OCI-LY3 (cell line): ENCODE measurements at regions not wholly inside any gene's neighbourhood (a gene's known extent, or its start where the extent isn't known, plus 50 kb on each side); places are given as distances from the start of the nearest gene placed in this dataset.

Experiments used
- H2AFZ ChIP-seq: fragments of 200-600, 300-600 bp; shearing (Covaris generic); 2 replicates; pipeline ENCODE4 v1.6.0; 2014; ENCODE audit warnings: antibody characterized with exemption, low read depth, low read length
- H3K27ac ChIP-seq: fragments of 200-600, 300-600 bp; sonication (generic); 2 replicates; pipeline ENCODE4 v1.5.1; 2014; ENCODE audit warnings: mild to moderate bottlenecking, low read length, moderate library complexity, mixed read lengths
- H3K27me3 ChIP-seq: fragments of 200-600, 300-600 bp; sonication (generic); 2 replicates; pipeline ENCODE4 v1.6.1; 2014; ENCODE audit warnings: low read depth, low read length, mixed read lengths
- H3K36me3 ChIP-seq: fragments of 200-600, 300-600 bp; sonication (generic); replicated peaks from 2 replicates; pipeline ENCODE3; 2014; ENCODE audit warnings: low read depth, low read length, mixed read lengths
- H3K4me1 ChIP-seq: fragments of 300-600, 200-600 bp; sonication (generic); 2 replicates; pipeline ENCODE4 v1.6.1; 2014; ENCODE audit warnings: low read length, mixed read lengths
- H3K4me2 ChIP-seq: fragments of 200-600, 300-600 bp; sonication (generic); 2 replicates; pipeline ENCODE4 v1.6.1; 2014; ENCODE audit warnings: low read length, mixed read lengths
- H3K4me3 ChIP-seq: fragments of 300-600, 200-600 bp; sonication (generic); 2 replicates; pipeline ENCODE4 v1.5.1; 2014; ENCODE audit warnings: antibody characterized with exemption, mild to moderate bottlenecking, low read length, moderate library complexity
- H3K79me2 ChIP-seq: fragments of 300-600, 200-600 bp; shearing (Covaris generic); 2 replicates; pipeline ENCODE4 v1.6.1; 2014; ENCODE audit warnings: mild to moderate bottlenecking, low read length, mixed read lengths
- H3K9ac ChIP-seq: fragments of 300-600, 200-600 bp; shearing (Covaris generic); 2 replicates; pipeline ENCODE4 v1.6.0; 2014; ENCODE audit warnings: mild to moderate bottlenecking, low read length, moderate library complexity
- H3K9me3 ChIP-seq: fragments of 200-600, 300-600 bp; shearing (Covaris generic); 2 replicates; pipeline ENCODE4 v1.6.1; 2014; ENCODE audit warnings: low read length, mixed read lengths; ENCODE audit not compliant: insufficient read depth
- H4K20me1 ChIP-seq: fragments of 200-600, 300-600 bp; sonication (generic); 2 replicates; pipeline ENCODE4 v1.6.1; 2016; ENCODE audit warnings: low read length, mixed read lengths; ENCODE audit not compliant: insufficient read depth
- CTCF ChIP-seq: fragments of 200-600, 300-600 bp; sonication (generic); IDR thresholded peaks from 2 replicates; pipeline ENCODE4 v1.5.1; 2014; ENCODE audit warnings: antibody characterized with exemption, low read length, low read depth
- EZH2phosphoT487 ChIP-seq: fragments of 200-600 bp; shearing (Covaris generic); IDR thresholded peaks from 2 replicates; pipeline ENCODE4 v1.6.1; 2018; ENCODE audit warnings: antibody characterized with exemption, mixed run types, low read depth

- no peaks in the 10 kb centered on the region for H4K20me1 ChIP-seq
- no peaks in the 10 kb centered on the region for H3K36me3 ChIP-seq
Observed at GRCh38 chr5:10133830-10134229, 115.9 kb downstream of the ATPSCKMT start.

GRCh38 chr5:10130881-10131280 lies 118.8 kb downstream of the ATPSCKMT start:
- Histone ChIP-seq H3K4me1 (no peaks in the 10 kb centered on the region), H3K4me3 (no peak overlapping the region), H2AFZ (no peak overlapping the region), H3K79me2 (no peaks in the 10 kb centered on the region), H3K9me3 (no peaks in the 10 kb centered on the region), H3K27ac (no peak overlapping the region), H3K9ac (no peak overlapping the region), H3K27me3 (no peaks in the 10 kb centered on the region), H4K20me1 (no peaks in the 10 kb centered on the region), H3K36me3 (no peaks in the 10 kb centered on the region), H3K4me2 (no peak overlapping the region)
- no peak for TF ChIP-seq EZH2phosphoT487
- TF ChIP-seq CTCF = no peak

More at GRCh38 chr5:10133830-10134229, 115.9 kb downstream of the ATPSCKMT start:
- no peaks in the 10 kb centered on the region for H3K79me2 ChIP-seq
- no peaks in the 10 kb centered on the region for H3K27me3 ChIP-seq
- H3K9me3 ChIP-seq = no peaks in the 10 kb centered on the region
- no peak overlapping the region for H3K27ac ChIP-seq
- no peaks in the 10 kb centered on the region for H3K4me1 ChIP-seq
- H3K4me2 ChIP-seq = no peak overlapping the region
- no peak overlapping the region for H3K9ac ChIP-seq
- no peak overlapping the region for H3K4me3 ChIP-seq
- TF ChIP-seq CTCF (no peak), EZH2phosphoT487 (no peak)
- H2AFZ ChIP-seq = no peak overlapping the region

GRCh38 chr5:10126900-10127299 lies 122.8 kb downstream of the ATPSCKMT start:
- no peaks in the 10 kb centered on the region for H3K9me3 ChIP-seq
- no peaks in the 10 kb centered on the region for H4K20me1 ChIP-seq
- no peaks in the 10 kb centered on the region for H3K27me3 ChIP-seq
- no peaks in the 10 kb centered on the region for H3K4me1 ChIP-seq
- H3K4me3 ChIP-seq = no peak overlapping the region
- H3K79me2 ChIP-seq = no peaks in the 10 kb centered on the region
- TF ChIP-seq CTCF (no peak), EZH2phosphoT487 (no peak)
- no peaks in the 10 kb centered on the region for H3K36me3 ChIP-seq
- no peak overlapping the region for H3K9ac ChIP-seq
- H3K4me2 ChIP-seq = no peak overlapping the region
- H3K27ac ChIP-seq = no peak overlapping the region
- H2AFZ ChIP-seq = no peak overlapping the region

GRCh38 chr5:10125116-10125515 lies 124.6 kb downstream of the ATPSCKMT start:
- Histone ChIP-seq H3K9me3 (no peaks in the 10 kb centered on the region), H3K27me3 (no peaks in the 10 kb centered on the region), H3K9ac (no peak overlapping the region), H4K20me1 (no peaks in the 10 kb centered on the region), H3K4me3 (no peak overlapping the region), H3K36me3 (no peaks in the 10 kb centered on the region), H3K4me1 (no peaks in the 10 kb centered on the region), H3K27ac (no peak overlapping the region), H3K79me2 (no peaks in the 10 kb centered on the region), H2AFZ (no peak overlapping the region), H3K4me2 (no peak overlapping the region)
- TF ChIP-seq EZH2phosphoT487 = no peak
- no peak for TF ChIP-seq CTCF
